CD4-positive, alpha-beta T cell (primary cell): ENCODE measurements at regions not wholly inside any gene's neighbourhood (a gene's known extent, or its start where the extent isn't known, plus 50 kb on each side); places are given as distances from the start of the nearest gene placed in this dataset.
"Not testable (repeated sequence)": the region's sequence is repeated elsewhere in the genome, so short reads cannot be mapped to it uniquely, and the experiment has no call there.

Source experiments
- ATAC-seq: fragments of 200-7000 bp; cut with Tn5 transposase; one replicate; pipeline ENCODE4 v1.10.0; 2022; ENCODE audit warnings: mild to moderate bottlenecking; ENCODE audit not compliant: poor library complexity
- CTCF ChIA-PET: fragments of 350-600 bp; sonication (Branson Sonifier 250); formaldehyde crosslinking; loops from one replicate; lab custom pipeline; 2021; ENCODE audit warnings: antibody characterized with exemption, inconsistent platforms; lab: Charles Lee
- POLR2A ChIA-PET: fragments of 350-600 bp; sonication (Branson Sonifier 250); formaldehyde crosslinking; loops from one replicate; lab custom pipeline; 2021; ENCODE audit warnings: antibody characterized with exemption, inconsistent platforms; lab: Charles Lee
- DNase-seq, 14 experiments: peaks; one replicate each; pipeline ENCODE4 v3.0.0-alpha.2; 2013 to 2020; ENCODE audit warnings: mixed read lengths in 2 of 14
- H3K27ac ChIP-seq, 2 donors: one replicate each; pipeline versions ENCODE4 v1.5.1 to v1.7.0; 2013; ENCODE audit warnings: low read length in 2 of 2, low read depth in 1 of 2, mild to moderate bottlenecking in 1 of 2
- H3K27me3 ChIP-seq, 2 experiments: 1 replicate in 1 of 2; 2 replicates in 1 of 2; pipeline versions ENCODE4 v1.6.1 to v1.7.0; 2013; ENCODE audit warnings: low read length in 2 of 2, control low read depth in 1 of 2, mild to moderate bottlenecking in 1 of 2, moderate library complexity in 1 of 2; ENCODE audit not compliant: insufficient read depth in 2 of 2, control insufficient read depth in 1 of 2
- H3K36me3 ChIP-seq: one replicate; pipeline ENCODE4 v1.6.1; 2013; ENCODE audit warnings: low read length, control low read depth; ENCODE audit not compliant: insufficient read depth
- H3K4me1 ChIP-seq: one replicate; pipeline ENCODE4 v1.6.1; 2013; ENCODE audit warnings: low read length, control low read depth; ENCODE audit not compliant: insufficient read depth
- H3K4me3 ChIP-seq: one replicate; pipeline ENCODE4 v1.5.1; 2013; ENCODE audit warnings: mild to moderate bottlenecking, low read length, moderate library complexity
- H3K9me3 ChIP-seq, 2 experiments: 1 replicate in 1 of 2; 2 replicates in 1 of 2; pipeline versions ENCODE4 v1.6.1 to v1.7.0; 2013; ENCODE audit warnings: low read length in 2 of 2, mild to moderate bottlenecking in 2 of 2, control low read depth in 1 of 2, moderate library complexity in 1 of 2; ENCODE audit not compliant: control insufficient read depth in 1 of 2, insufficient read depth in 1 of 2
- H3K27ac Mint-ChIP-seq: one replicate; pipeline ENCODE4 v1.8.0; 2020; ENCODE audit warnings: mixed read lengths
- H3K27me3 Mint-ChIP-seq: one replicate; pipeline ENCODE4 v1.8.0; 2021; ENCODE audit warnings: mixed read lengths
- H3K36me3 Mint-ChIP-seq: one replicate; pipeline ENCODE4 v1.8.0; 2021; ENCODE audit warnings: low read depth, mixed read lengths
- H3K4me1 Mint-ChIP-seq: one replicate; pipeline ENCODE4 v1.8.0; 2021; ENCODE audit warnings: low read depth, mixed read lengths
- H3K4me3 Mint-ChIP-seq: one replicate; pipeline ENCODE4 v1.8.0; 2020; ENCODE audit warnings: mild to moderate bottlenecking, mixed read lengths
- H3K9me3 Mint-ChIP-seq: one replicate; pipeline ENCODE4 v1.8.0; 2020; ENCODE audit warnings: mixed read lengths
- CTCF ChIP-seq: fragments of 200-600 bp; IDR thresholded peaks from one replicate; pipeline ENCODE4 v1.8.0; 2022; ENCODE audit warnings: antibody characterized with exemption, mild to moderate bottlenecking
- intact Hi-C, 2 experiments: fragments of 100-400 bp; cut with DNase I in 1 of 2; cut with micrococcal nuclease in 1 of 2; formaldehyde crosslinking; loops; one replicate each; pipeline versions ENCODE4 v1.15.1 to v1.9.0; 2023 to 2025; cut with DNase I, micrococcal nuclease

GRCh38 chr21:28580585-28580984 lies 412.1 kb downstream of the LTN1 start:
- Histone ChIP-seq H3K4me1 (no peaks in the 10 kb centered on the region), H3K27me3 (no peaks in the 10 kb centered on the region), H3K4me3 (no peak overlapping the region), H3K27ac (no peak overlapping the region), H3K36me3 (no peaks in the 10 kb centered on the region), H3K9me3 (no peaks in the 10 kb centered on the region)
- DNase-seq (no peak), ATAC-seq (no peak)
- TF ChIP-seq CTCF: no peak
- Mint-ChIP-seq H3K9me3 (peaks cover 7% of the 10 kb centered on the region), H3K4me1 (no peaks in the 10 kb centered on the region), H3K36me3 (peaks cover 29% of the 10 kb centered on the region), H3K27me3 (no peaks in the 10 kb centered on the region), H3K4me3 (no peak overlapping the region), H3K27ac (no peak overlapping the region)
- POLR2A ChIA-PET: no interaction called here
- CTCF ChIA-PET: no interaction called here
- intact Hi-C loops: no loop called here

GRCh38 chr21:28579986-28580550 lies 412.6 kb downstream of the LTN1 start:
- H3K4me3 Mint-ChIP-seq: no peak overlapping the region
- no peaks in the 10 kb centered on the region for H3K27me3 ChIP-seq
- intact Hi-C loops: no loop called here
- peaks cover 31% of the 10 kb centered on the region for H3K36me3 Mint-ChIP-seq
- no peak overlapping the region for H3K27ac Mint-ChIP-seq
- no peaks in the 10 kb centered on the region for H3K9me3 ChIP-seq
- peaks cover 7% of the 10 kb centered on the region for H3K9me3 Mint-ChIP-seq
- no peak overlapping the region for H3K4me3 ChIP-seq
- ChIA-PET POLR2A (no interaction called here), CTCF (no interaction called here)
- no peaks in the 10 kb centered on the region for H3K36me3 ChIP-seq
- no peaks in the 10 kb centered on the region for H3K4me1 ChIP-seq
- no peaks in the 10 kb centered on the region for H3K27me3 Mint-ChIP-seq
- no peak overlapping the region for H3K27ac ChIP-seq
- DNase-seq (no peak), ATAC-seq (no peak)
- TF ChIP-seq CTCF: no peak
- H3K4me1 Mint-ChIP-seq: no peaks in the 10 kb centered on the region

- CTCF ChIA-PET: no interaction called here
- Mint-ChIP-seq H3K36me3 (no peaks in the 10 kb centered on the region), H3K4me3 (no peak overlapping the region), H3K9me3 (no peaks in the 10 kb centered on the region), H3K4me1 (no peaks in the 10 kb centered on the region), H3K27me3 (no peaks in the 10 kb centered on the region), H3K27ac (no peak overlapping the region)
- Histone ChIP-seq H3K27ac (no peak overlapping the region), H3K9me3 (peaks cover 0 to 4% of the 10 kb centered on the region in 2 experiments), H3K4me3 (no peak overlapping the region), H3K27me3 (no peaks in the 10 kb centered on the region), H3K4me1 (no peaks in the 10 kb centered on the region), H3K36me3 (no peaks in the 10 kb centered on the region)
- DNase-seq: no peak
- intact Hi-C loops: no loop called here
- no peak for TF ChIP-seq CTCF
- no peak for ATAC-seq
- POLR2A ChIA-PET: no interaction called here
Observed at GRCh38 chr21:28568692-28569091, 424.0 kb downstream of the LTN1 start.

GRCh38 chr21:28563933-28564332 lies 428.7 kb downstream of the LTN1 start:
- H3K9me3 ChIP-seq, H3K4me3 ChIP-seq, H3K27me3 Mint-ChIP-seq, H3K27me3 ChIP-seq, H3K27ac ChIP-seq, H3K27ac Mint-ChIP-seq, H3K4me1 ChIP-seq, ATAC-seq, H3K4me3 Mint-ChIP-seq, intact Hi-C loops, POLR2A ChIA-PET, H3K36me3 ChIP-seq, CTCF ChIA-PET, H3K9me3 Mint-ChIP-seq, DNase-seq: not testable (repeated sequence)
- Mint-ChIP-seq H3K4me1 (peaks cover 24% of the 10 kb centered on the region), H3K36me3 (peaks cover 12% of the 10 kb centered on the region)
